Tongue (tissue), 1 donor: ENCODE measurements at regions not wholly inside any gene's neighbourhood (a gene's known extent, or its start where the extent isn't known, plus 50 kb on each side); places are given as distances from the start of the nearest gene placed in this dataset.
"Not testable (repeated sequence)": the region's sequence is repeated elsewhere in the genome, so short reads cannot be mapped to it uniquely, and the experiment has no call there.

Source experiments
- DNase-seq: peaks from one replicate; pipeline ENCODE4 v3.0.0-alpha.2; 2015

DNA sequence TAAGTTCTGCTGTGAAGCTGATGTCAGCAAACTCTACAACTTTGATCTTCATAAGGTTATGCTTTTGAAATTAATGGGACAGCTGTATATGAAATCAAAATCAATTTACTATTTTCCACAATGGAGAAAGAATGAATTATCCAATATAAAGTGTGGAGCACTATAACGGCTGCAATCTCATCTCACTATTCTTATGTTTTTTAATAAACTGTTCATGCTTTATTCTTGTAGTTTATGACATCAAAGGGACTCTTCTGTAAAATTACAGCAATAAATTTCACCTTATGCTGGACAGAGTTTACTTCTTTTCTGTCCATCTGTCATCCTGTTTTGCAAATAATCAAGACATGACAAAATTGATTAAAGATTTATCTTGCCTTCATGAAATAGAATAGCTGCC is 192.5 kb downstream of the TECRL start:
- DNase-seq, result no peak

DNA sequence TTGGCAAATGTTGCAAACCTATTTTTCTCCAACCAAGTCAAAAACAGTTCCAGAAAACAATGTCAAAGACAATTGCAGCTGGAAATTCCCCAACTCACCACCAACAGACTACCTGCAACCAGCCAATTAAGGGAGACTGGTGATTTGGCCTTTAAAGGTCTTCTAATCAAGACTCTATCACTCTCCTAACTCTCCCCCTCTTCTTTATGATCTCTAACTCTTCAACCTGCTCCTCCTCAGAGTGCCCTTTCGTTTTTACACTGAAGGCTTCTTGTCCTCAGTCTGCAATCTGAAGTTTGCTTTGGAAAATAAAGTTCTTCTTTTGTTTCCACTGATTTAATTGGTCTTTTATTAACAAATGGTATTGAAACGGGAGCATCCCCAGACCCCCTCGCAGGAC is 203.9 kb downstream of the TECRL start:
- no peak for DNase-seq

DNA sequence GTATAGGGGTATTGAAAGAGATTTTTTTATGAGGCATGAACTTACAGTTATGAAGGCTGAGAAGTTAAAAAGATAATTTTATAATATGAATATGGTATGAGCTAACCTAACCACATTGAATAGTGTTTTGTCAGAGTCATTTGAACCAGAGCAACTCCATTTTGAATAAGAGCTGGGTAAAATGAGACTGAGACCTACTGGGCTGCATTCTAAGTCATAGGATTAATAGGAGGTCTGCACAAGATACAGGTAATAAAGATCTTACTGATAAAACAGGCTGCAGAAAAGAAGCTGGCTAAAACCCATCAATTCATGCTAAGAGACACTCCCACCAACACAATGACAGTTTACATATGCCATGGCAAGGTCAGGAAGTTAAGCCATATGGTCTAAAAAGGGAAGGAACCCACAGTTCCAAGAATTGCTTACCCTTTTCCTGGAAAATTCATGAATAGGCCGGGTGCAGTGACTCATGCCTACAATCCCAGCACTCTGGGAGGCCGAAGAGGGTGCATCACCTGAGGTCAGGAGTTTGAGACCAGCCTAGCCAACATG is 209.2 kb downstream of the TECRL start:
- DNase-seq, result no peak

DNA sequence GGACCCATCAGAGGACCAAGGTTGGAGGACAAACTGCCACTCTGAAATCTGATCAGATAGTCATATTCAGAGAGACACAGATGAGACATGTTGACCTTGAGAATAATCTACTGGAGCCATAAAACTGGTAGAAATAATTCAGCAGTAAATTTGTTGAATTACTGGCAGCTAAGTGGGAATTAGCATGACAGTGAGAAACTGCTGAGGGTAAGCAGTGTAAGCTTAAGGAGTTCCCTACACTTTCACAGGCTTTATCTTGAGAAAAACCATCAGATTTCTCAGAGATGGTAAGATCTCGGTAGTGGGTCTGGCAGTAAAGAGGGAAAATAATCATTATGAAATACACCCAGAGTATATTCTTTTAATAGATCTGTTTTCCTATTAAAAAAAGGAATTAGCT is 213.7 kb downstream of the TECRL start:
- DNase-seq, result no peak

DNA sequence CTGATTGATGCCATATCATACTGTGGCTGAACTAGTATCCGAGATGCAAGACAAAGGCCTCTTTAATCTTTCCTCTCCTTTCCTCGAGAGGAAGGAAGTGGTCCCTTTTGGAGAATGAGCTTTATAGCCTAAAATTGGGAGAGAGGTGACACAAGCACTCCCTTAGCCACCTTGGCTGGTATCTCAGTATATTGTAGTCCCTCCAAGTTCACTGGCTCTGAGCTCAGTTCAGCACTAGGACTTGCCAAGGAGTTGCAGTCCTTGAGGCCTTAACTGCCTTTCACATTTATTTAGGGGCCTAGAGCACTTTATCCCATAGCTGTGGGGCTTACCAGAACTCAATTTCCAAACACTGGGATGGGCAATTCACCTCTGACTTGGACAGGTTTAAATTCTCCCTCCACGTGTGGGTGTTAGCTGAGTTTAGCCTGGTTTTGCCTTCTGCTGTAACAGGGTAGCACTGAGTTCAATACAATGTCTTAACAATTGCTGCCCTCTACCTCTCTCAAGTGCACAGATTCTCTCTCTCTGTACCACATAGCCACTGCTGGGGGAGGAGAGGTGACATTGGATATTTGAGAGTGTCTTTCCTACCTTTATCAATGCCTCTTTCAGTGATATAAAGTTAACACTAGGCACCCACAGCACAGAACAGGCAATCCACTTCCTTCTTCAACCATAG is 216.4 kb downstream of the TECRL start:
- peak; percentile 3 for DNase-seq

DNA sequence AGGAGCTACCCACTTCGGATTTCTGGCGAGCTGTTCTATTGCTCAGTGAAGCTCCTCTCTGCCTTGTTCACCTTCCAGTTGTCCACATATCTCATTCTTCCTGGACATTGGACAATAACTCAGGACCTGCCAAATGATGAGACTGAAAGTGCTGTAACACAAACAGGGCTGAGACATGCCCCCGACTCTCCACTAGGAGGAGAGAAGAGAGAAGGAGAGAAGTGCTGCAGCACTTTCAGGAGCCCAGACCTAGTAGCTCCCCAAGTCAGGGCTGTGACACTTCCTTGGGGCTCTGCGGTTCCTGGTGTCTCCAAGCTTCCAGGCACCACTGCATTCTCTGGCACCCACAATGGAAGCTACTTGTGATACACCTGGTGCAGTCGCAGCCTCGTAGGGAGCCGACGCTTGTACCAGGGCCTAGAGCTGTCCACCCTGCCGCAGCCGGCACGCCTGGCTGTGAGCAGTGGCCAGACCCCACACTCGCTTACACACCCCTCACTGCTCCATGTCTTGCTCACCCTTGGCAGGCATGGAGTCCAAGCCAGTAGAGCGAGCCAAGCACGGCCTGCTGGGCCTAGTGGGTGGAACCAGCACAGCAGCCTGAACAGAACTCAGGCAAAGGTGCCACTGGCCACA is 234.9 kb downstream of the TECRL start:
- DNase-seq, result no peak

DNA sequence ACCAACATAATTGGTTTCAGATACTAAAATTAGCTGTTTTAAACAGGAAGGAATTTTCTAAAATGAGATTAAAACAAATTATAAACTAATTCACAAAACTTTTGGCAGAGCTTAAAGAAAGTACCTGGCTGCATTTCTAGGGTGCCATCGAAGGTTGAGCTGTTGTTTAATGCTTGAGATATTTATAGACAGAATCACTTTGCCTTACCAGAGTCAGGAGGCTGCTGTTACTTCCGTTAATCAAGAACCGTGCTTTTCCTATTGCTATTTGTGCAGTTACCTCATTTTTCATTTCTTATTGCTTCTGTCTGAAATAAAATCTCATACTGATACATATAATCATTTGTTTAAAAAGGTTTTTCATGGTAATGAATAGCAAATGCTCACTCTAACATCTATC is 242.9 kb downstream of the TECRL start:
- no peak for DNase-seq

DNA sequence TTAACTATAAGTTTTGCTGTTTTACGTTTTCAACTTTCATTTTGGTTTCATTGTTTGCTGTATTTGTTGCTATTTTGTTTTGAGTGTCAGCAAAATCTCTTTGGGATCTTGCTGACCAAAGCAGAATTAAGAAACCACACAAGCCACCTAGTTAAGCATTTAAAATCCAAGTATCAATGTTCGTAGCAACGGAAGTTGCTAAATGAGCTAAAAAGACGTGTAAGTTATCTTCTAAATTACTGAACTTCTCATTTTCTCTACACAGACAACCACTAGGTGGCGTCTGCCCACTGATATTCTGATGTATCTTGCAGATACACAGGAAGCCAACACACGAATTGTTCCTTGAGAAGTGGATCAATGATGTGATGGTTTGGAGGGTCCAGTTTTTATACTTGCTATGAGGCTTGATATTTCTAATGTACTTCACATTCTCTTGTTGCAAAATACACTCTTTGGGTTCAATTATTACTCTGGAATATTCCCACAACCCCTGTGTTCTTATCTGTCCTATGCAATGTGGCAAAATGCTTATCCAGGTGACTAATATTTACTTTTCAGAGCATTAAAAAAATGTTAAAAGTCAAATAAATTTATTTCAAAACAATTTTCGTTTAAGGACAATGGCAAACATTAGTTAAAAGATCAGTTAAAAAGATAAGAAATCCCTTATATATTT is 250.5 kb downstream of the TECRL start:
- peak; percentile 85 for DNase-seq

DNA sequence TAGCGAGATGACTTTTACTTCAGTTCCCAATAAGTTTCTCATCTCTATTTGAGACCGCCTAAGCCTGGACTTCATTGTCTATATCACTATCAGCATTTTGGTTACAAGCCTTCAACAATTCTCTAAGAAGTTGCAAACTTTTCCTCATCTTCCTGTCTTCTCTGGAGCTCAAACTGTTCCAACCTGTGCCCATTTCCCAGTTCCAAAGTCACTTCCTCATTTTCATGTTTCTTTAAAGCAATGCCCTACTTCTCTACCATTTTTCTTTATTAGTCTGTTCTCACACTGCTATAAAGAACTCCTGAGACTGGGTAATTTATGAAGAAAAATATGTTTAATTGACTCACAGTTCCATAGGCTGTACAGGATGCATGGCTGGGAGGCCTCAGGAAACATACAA is 251.9 kb downstream of the TECRL start:
- DNase-seq, result no peak

DNA sequence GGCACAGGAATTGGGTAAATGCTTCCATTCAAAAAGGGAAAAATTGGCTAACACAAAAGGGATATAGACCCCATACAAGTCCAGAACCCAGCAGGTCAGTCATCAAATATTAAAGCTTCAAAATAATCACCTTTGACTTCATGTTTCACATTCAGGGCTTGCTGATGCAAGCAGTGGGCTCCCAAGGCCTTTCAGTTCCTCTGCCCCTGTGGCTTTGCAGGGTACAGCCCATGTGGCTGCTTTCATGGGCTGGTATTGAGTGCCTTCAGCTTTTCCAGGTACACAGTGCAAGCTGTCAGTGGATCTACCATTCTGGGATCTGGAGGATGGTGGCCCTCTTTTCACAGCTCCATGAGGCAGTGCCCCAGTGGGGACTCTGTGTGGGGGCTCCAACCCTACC is 253.0 kb downstream of the TECRL start:
- DNase-seq, result no peak

DNA sequence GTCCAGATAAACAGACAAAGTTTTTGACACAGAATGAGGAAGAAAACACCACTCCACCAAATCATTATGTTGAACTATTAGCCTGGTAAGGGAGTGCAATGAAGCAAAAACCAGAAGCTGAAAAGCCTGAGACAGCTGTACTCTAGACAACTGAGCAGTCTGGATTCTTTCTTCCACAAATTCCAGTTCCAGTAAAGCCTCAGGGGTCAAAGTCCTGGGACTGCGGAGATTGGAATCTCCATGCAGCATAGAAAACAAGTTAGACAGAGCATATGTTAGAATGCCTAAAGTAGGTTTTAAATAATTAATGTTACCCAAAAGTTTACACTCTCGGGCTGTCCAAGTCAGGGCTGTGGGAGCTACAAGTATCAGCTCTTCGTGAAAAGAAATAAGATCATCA is 263.2 kb downstream of the TECRL start:
- DNase-seq, result no peak

DNA sequence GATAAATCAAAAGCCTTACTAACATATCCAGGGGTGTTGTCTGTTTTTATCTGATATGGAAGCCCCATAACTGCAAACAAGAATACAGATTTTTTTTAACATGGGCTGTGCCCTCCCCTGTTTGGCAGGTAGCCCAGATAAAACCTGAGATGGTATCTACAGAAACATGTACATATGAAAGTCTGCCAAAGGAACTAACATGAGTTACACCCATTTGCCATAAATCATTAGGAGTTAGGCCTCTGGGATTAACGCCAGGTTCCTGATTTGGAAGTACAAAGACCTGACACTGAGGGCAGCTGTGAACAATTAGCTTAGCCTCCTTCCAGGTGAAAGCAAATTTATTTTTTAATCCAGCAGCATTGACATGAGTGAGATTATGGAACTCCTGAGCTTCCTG is 264.3 kb downstream of the TECRL start:
- peak; percentile 9 for DNase-seq

DNA sequence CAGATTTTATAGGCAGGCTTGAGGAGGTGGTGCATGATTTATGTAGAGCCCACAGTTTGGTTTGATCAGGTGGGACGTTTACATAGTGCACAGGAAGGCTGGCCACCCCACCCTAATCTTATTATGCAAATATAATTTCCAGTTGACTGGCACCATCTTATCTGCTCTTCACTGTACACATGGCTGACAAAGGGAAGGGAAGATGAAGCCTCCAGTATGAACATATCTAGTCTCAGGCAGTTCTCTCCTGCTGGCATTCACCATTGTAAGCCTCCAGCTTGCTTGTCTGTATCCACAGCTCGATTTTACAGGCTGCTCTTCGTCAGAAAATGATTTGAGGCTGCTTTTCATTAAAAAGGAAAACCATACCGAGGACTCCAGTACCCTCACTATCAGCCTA is 278.3 kb downstream of the TECRL start:
- no peak for DNase-seq

DNA sequence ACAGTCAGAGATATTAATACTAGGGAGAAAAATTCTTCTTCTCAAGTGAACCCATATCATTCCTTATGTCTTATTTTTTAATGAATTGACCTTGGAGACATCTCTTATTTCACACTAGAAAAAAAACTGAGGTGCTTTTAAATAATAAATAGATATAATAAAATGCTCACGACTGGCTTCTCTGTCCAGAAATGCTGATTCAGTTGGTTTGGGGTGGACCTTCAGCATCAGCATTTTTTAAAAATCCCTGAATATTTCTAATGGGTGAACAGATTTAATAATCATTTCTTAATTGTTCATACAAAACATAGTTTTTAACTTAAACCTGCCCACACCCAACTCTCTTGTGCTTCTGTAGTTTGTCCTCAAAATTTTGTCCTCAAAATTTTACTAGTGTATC is 283.9 kb downstream of the TECRL start:
- no peak for DNase-seq

DNA sequence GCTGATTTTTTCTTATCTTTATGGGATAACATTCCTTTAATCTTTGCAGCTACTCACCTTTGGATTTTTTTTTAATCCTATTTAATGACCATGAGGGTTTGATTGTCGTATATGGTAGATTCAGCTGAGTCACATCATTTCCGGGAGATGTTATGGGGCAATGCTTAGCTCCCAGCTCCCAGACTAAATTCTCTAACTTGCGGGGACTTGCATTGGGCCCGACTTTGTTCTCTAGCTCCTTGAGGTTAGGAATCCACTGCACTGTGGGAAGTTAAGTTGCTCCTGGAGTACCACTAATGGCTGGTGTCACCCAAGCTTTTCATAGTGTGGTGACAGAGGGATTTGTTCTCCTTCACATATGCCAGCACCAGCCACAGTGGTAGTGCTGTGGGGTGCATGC is 287.4 kb downstream of the TECRL start:
- no peak for DNase-seq

DNA sequence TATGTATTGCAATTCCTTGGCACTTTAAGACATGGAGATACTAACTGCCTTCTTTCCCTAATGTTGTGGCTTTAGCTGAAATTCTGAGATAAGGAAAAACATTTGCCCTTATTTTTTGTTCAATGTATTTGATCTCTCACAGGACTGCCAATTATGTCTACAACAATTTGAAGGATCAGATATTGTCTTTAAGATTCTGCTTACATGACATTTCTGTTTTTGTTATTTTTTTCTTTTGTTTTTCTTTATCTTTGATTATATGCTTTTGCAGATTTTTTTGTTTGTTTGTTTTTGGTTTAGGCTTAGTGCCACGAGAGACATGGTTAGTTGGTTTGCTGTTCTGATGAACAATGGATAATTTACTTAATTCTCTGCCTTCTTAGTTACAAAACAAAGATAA is 303.3 kb downstream of the TECRL start:
- no peak for DNase-seq

DNA sequence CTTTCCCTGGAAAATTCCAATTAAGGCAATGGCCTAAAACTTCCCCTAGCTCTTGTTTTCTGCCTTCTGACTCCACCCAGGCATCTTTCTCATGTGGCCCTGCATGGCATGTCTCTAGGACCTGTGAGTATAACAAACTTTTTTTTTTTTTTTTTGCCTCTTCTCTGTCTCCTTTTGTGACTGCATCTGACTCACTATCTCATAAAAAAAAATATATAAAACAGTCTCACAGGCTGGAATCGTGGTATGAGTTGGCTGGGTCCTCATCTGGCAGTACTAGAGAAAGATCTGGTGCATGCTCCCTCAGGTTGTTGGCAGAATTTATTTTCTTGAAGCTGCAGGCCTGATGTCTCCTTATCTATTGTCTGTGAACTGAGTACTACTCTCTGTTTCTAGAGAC is 313.9 kb downstream of the TECRL start:
- no peak for DNase-seq

DNA sequence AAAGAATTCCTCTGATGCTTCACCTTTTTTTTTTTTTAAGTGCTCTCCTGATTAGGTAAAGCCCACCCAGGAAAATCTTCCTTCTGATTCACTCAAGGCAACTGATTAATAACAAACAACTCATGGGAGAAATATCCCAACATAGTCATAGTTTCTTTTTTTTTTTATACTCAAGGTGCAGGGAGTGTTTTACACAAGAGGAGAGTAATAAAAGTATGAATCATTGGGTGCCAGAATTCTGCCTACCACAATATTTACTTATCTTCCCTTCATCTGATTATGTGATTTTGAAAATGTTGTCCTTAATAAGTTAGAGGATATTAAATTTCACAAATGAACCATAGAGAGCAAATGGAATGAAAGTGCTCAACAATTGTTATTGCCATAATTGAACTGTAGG is 329.9 kb downstream of the TECRL start:
- no peak for DNase-seq

DNA sequence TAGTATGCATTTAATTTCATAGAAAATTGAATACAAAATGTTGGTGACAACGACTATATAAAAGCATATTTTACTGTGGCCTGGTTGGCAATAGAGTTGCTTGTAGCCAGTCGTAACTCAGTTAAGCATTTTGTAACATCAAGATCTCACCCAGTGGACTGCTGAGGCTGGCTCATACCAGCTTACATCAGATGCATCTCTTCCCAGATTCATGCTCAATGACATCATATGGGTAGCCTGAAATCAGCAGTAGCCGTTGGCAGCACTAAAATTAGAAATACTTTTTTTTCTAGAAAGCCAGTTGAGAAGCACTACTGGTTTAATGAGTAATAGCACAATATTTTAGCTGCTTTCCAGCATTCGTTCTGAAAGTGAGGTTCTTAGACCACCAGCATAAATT is 341.2 kb downstream of the TECRL start:
- DNase-seq, result no peak

DNA sequence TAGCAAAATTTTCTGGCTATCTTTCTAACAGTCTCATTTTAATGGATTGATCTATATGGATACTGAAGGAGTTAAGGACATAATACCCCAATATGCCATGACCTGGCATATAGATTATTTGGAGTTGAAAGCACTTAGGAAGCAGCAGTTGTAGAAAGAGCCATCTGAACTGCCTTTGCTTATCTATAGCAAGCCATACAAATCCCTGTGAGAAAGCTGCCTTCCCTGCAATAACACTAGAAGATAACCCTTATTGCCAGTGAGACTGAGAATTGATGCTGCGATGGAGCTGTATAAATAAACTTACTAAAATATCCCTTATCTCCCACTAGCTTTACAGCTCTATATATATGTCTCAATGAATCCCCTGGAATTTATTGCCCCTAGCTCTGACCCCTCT is 346.3 kb downstream of the TECRL start:
- DNase-seq, result no peak

DNA sequence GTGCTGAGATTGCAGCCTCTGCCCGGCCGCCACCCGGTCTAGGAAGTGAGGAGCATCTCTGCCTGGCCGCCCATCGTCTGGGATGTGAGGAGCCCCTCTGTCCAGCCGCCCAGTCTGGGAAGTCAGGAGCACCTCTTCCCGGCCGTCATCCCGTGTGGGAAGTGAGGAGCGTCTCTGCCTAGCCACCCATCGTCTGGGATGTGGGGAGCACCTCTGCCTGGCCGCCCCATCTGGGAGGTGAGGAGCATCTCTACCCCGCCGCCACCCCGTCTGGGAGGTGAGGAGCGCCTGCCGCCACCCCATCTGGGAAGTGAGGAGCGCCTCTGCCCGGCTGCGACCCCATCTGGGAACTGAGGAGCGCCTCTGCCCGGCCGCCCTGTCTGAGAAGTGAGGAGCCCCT is 372.2 kb downstream of the TECRL start:
- DNase-seq, result not testable (repeated sequence)

DNA sequence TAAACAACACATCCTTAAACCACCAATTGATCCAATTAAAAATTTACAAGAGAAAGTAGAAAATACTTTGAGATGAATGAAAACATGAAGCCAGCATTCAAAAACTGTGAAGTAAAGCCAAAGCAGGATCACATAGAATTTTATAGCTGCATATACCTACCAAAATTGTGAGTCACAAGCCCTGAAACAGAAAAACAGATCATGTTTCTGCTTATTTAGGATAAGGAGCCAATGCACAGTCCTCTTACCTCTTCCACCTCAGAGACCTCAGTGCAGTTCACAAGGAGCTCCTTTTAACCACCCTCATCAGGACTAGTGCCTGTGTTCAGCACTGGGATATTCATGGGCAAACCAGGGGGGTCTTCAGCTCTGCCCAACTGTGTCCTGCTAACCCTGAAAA is 386.7 kb downstream of the TECRL start:
- DNase-seq, result no peak

DNA sequence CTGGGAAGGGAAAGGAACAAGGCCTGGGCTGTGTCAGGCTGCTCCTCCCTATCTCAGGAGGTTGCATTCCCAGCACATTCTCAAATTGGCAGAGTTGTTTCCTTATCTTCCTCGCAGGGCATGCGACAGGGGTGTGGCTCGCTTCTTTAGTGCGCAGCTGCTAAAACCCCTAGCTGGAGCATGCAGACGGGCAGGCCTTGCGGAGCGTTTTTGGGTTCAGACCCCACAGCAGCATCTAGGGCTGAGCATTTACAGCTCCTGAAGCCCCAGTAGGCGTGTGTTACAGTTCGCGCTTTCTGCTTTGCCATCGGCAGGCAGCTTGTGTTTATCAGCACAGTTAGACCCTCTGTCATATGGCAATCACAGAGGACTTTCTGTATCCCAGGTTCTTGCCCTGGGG is 392.4 kb downstream of the TECRL start:
- no peak for DNase-seq

DNA sequence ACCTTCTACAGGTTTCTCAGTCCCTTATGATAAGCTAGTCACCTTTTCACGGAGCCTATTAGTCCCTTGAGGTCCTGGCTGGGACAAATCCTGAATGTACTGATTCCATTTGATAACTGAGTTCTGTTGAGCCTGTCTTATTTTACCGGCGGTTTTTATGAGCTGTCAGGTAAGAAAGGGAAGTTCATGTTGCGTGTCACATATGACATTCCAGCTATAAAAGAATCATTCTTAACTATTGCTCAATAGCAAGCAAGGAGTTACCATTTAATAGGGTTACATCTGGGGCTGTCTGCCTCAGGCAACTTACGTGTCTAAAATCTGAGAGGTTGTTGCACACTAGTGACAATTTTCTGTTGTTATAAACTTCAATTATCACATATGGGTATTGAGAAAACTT is 394.6 kb downstream of the TECRL start:
- no peak for DNase-seq
